ENCODE measurements at regions not wholly inside any gene's neighbourhood (a gene's known extent, or its start where the extent isn't known, plus 50 kb on each side); places are given as distances from the start of the nearest gene placed in this dataset.
A peak's percentile ranks its signal among the peaks of the same experiment; 100 is the strongest.

DNA sequence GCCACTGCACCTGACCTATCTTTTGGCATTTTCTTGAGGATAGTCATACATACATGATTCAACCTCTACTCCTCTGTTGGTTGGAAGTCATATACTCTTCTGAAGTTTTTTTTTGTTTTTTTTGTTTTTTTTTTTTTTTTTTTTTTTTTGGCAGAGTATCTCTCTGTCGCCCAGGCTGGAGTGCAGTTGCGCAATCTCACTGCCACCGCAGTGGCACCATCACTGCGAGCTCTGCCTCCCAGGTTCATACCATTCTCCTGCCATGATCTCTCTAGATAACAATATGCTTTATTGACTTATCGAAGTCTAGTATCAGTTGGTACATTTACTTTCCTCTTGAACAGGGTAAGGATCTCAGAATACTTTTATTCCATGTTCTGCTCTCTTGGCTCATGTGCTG is 224.2 kb upstream of the WSCD1 start:
- TF ChIP-seq, protein P1, sequence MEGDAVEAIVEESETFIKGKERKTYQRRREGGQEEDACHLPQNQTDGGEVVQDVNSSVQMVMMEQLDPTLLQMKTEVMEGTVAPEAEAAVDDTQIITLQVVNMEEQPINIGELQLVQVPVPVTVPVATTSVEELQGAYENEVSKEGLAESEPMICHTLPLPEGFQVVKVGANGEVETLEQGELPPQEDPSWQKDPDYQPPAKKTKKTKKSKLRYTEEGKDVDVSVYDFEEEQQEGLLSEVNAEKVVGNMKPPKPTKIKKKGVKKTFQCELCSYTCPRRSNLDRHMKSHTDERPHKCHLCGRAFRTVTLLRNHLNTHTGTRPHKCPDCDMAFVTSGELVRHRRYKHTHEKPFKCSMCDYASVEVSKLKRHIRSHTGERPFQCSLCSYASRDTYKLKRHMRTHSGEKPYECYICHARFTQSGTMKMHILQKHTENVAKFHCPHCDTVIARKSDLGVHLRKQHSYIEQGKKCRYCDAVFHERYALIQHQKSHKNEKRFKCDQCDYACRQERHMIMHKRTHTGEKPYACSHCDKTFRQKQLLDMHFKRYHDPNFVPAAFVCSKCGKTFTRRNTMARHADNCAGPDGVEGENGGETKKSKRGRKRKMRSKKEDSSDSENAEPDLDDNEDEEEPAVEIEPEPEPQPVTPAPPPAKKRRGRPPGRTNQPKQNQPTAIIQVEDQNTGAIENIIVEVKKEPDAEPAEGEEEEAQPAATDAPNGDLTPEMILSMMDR (conservative IDR thresholded peaks at IDR 0.05): no peak

More for the DNA sequence above, 224.2 kb upstream of the WSCD1 start:
- no CpG with 5 or more reads among the region's 5 CpGs for WGBS (ENCODE audit: extremely low coverage, insufficient read length, low lambda C conversion rate)
- Histone ChIP-seq H3K27me3 (ENCODE audit: insufficient read depth, low read length) (no peaks in the 10 kb centered on the region), H4K91ac (ENCODE audit: insufficient read length, low read depth, low read length) (no peak overlapping the region), H3K9ac (ENCODE audit: extremely low read depth, insufficient read length, low read length) (no peak overlapping the region), H2AFZ (ENCODE audit: low read length) (no peak overlapping the region), H3K4me1 (ENCODE audit: insufficient read depth, low read length) (no peaks in the 10 kb centered on the region), H3K27ac (ENCODE audit: insufficient read length, low read depth, low read length) (no peak overlapping the region), H3K56ac (ENCODE audit: insufficient read length, low read depth, low read length) (no peak overlapping the region), H4K20me1 (ENCODE audit: control insufficient read depth, insufficient read depth, insufficient read length) (no peaks in the 10 kb centered on the region), H3K79me2 (ENCODE audit: insufficient read depth, low read length) (no peaks in the 10 kb centered on the region), H3K23ac (ENCODE audit: insufficient read length, low read depth, low read length) (no peak overlapping the region), H4K5ac (ENCODE audit: insufficient read length, low read depth, low read length) (no peak overlapping the region), H3T11ph (ENCODE audit: low read length) (no peak overlapping the region), H3K18ac (ENCODE audit: insufficient read length, low read depth, low read length) (no peak overlapping the region), H2BK5ac (ENCODE audit: insufficient read length, low read length) (no peak overlapping the region), H3K9me3 (ENCODE audit: control insufficient read depth, low read depth, low read length) (no peaks in the 10 kb centered on the region), H3K4me2 (ENCODE audit: insufficient read depth, insufficient read length, low read length) (no peak overlapping the region), H2BK120ac (ENCODE audit: low read depth, low read length, poor library complexity, severe bottlenecking) (no peak overlapping the region), H3K79me1 (ENCODE audit: insufficient read depth, low read depth, low read length, poor library complexity, severe bottlenecking) (no peaks in the 10 kb centered on the region), H3K23me2 (ENCODE audit: insufficient read length, low read depth, low read length, poor library complexity, severe bottlenecking) (no peaks in the 10 kb centered on the region), H3K4ac (ENCODE audit: low read depth, low read length) (no peak overlapping the region), H2BK15ac (ENCODE audit: low read depth, low read length) (no peak overlapping the region), H2AK5ac (ENCODE audit: insufficient read length, low read length) (no peak overlapping the region), H4K8ac (replicated peaks; ENCODE audit: insufficient read length, low read depth, low read length) (no peak overlapping the region), H2BK20ac (ENCODE audit: low read depth, low read length, poor library complexity, severe bottlenecking) (no peak overlapping the region), H3K14ac (ENCODE audit: insufficient read depth, low read length) (no peak overlapping the region), H2BK12ac (ENCODE audit: insufficient read length, low read depth, low read length) (no peak overlapping the region)
- DNase-seq: peak; percentile 12
- Mint-ChIP-seq H3K4me1 (no peaks in the 10 kb centered on the region), H3K9me3 (no peaks in the 10 kb centered on the region; a peak in 1 of 5 replicates), H3K27ac (no peak overlapping the region), H3K4me3 (no peak overlapping the region), H3K27me3 (ENCODE audit: low read depth) (no peaks in the 10 kb centered on the region), H3K36me3 (ENCODE audit: insufficient read depth in 1 of 3, low read depth in 3 of 3) (peaks cover 0 to 5% (median 0%) of the 10 kb centered on the region in 3 experiments; a peak in 1 of 7 replicates)
